ENCODE measurements at regions not wholly inside any gene's neighbourhood (a gene's known extent, or its start where the extent isn't known, plus 50 kb on each side); places are given as distances from the start of the nearest gene placed in this dataset.

- no peak for DNase-seq (ENCODE audit: low read depth)
- no peak for TF ChIP-seq CTCF (IDR thresholded peaks at IDR 0.05; ENCODE audit: insufficient read depth, low read depth, low read length, missing control alignments)
- no peak overlapping the region for H3K4me3 ChIP-seq (ENCODE audit: low read depth, low read length)
Observed at GRCh38 chr13:30121244-30121643, 186.1 kb downstream of the KATNAL1 start.

GRCh38 chr13:30120133-30120822 is 187.1 kb downstream of the KATNAL1 start:
- DNase-seq (ENCODE audit: low read depth): peak; percentile 45
- no peak for TF ChIP-seq CTCF (IDR thresholded peaks at IDR 0.05; ENCODE audit: insufficient read depth, low read depth, low read length, missing control alignments)
- no peak overlapping the region for H3K4me3 ChIP-seq (ENCODE audit: low read depth, low read length)

DNA sequence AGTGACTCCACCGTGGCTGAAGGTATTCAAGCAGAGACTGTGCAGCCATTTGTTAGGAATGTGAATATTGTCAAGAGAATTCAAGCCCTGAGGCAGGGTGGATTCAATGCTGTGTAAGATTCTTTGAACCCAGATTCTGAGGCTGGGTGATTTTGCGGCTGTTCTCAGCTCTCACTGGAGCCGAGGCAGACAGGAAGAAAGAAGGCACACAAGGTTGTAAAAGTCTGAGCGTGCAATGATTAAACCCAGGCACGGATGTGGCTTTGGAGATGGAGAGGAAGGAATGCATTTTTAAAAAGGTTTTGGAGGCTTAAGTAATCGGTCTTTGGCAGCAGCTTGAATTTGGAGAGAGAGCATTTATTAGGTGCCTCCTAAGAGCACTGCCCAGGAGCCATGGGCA is 187.9 kb downstream of the KATNAL1 start:
- DNase-seq (ENCODE audit: low read depth): peak; percentile 34
- TF ChIP-seq CTCF (IDR thresholded peaks at IDR 0.05; ENCODE audit: insufficient read depth, low read depth, low read length, missing control alignments): no peak
- no peak overlapping the region for H3K4me3 ChIP-seq (ENCODE audit: low read depth, low read length)

- TF ChIP-seq CTCF (IDR thresholded peaks at IDR 0.05; ENCODE audit: insufficient read depth, low read depth, low read length, missing control alignments): no peak
- no peak for DNase-seq (ENCODE audit: low read depth)
- H3K4me3 ChIP-seq (ENCODE audit: low read depth, low read length): no peak overlapping the region
Observed at GRCh38 chr13:30116379-30116778, 191.0 kb downstream of the KATNAL1 start.

DNA sequence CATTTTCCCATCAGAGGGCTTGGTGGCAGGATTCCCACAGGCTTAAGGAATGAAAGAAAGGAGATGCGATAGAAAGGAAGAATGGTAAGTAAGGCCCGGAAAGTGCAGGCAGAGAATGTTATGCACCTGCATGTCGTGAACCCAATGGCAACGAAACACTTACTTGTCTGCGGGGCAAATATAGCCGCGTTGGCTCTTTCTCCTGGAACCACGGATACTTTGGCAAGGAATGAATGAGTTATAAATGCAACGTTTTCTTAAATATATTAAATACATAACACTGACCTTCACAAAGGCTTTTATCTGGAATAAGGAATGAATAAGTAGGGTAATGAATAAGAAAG is 192.1 kb downstream of the KATNAL1 start:
- DNase-seq (ENCODE audit: low read depth): no peak
- TF ChIP-seq CTCF (IDR thresholded peaks at IDR 0.05; ENCODE audit: insufficient read depth, low read depth, low read length, missing control alignments): no peak
- peak overlapping the region; percentile 44 for H3K4me3 ChIP-seq (ENCODE audit: low read depth, low read length)

DNA sequence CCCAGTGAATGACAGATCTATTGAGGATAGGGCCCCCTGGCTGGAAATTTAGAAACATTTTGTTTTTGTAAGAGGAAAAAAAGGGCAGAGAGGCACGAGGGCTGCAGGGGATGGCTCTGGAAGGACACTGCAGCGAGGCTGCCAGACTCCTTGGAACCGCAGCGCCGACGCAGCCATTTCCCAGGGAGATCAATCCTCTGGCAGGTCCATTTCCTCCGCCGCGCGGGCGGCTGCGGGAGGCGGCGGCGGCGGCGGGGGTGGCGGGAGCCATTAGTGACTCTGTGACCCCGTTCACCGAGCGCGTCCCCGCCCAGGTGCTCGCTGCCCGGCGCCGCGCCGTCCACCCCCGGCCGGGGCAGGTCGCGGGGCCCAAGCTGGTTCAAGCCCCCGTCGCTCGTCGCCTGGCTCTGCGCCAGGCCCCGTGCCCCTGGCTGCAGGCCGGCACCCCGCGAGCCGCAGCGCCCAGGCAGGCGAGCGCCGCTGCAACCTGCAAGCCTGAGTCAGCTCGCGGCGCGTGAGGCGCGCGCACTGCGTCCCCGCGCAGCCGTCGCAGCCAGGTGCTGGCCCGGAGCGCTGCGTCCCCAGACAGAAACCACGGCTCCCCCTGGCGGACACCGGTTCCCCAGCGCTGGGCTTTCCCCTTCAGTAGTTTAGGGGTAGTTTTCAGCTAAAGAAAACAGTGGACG is 192.6 kb downstream of the KATNAL1 start:
- DNase-seq (ENCODE audit: low read depth): peak; percentile 94
- TF ChIP-seq CTCF (IDR thresholded peaks at IDR 0.05; ENCODE audit: insufficient read depth, low read depth, low read length, missing control alignments): peak; percentile 91
- peak overlapping the region; percentile 44 for H3K4me3 ChIP-seq (ENCODE audit: low read depth, low read length)

All from GM12865 (cell line).